ENCODE measurements at regions not wholly inside any gene's neighbourhood (a gene's known extent, or its start where the extent isn't known, plus 50 kb on each side); places are given as distances from the start of the nearest gene placed in this dataset.

DNA sequence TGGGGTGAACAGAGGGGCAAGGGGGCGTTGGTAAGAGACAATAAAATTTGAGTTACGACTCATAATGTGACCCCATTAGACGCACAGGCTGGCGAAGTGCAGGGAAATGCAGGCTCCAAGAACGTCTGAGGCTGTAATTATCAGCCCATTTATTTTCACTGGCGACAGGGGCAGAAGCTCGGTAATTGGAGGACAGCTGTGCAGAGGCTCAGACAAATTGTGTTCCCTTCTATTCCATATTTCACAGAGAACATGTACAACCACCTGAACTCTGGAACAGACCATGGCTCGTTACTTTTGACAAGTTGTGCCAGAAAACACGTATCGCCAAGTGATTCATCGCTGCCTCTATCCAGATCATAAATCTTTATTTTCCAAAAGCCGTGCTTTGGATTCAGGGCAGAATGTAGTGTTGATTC lies 137.3 kb upstream of the FRMD4A start:
- peaks cover 42 to 48% (median 44%) of the 10 kb centered on the region in 3 donors for H3K27me3 Mint-ChIP-seq
- no peak overlapping the region for H3K4me3 Mint-ChIP-seq
- peaks cover 0 to 2% of the 10 kb centered on the region in 2 donors for H3K36me3 Mint-ChIP-seq
- ATAC-seq (ENCODE audit: low read depth in 2 of 2) (no peak), DNase-seq (no peak)
- no peaks in the 10 kb centered on the region for H3K4me1 Mint-ChIP-seq
- H3K9me3 Mint-ChIP-seq, result peaks cover 0 to 17% (median 6%) of the 10 kb centered on the region in 7 donors
- no peak overlapping the region for H3K27ac Mint-ChIP-seq

DNA sequence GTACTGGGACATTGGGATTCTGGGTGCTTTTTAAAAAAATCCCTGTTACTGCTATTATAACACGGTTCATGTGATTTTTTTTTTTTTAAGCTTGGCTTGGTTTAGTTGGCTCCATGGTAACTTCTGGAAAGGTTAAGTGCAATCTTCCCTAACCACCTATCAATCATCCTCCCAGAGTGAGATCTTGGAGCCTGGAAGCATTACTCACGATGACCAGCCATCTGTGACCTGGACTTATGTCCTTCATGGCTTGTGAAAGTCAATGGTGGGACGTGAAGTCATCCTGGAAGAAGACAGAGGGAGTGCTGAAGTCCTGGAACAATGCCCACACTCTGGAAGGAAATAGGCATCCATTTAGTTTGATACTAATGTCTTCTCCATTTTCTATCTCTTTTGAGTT lies 135.5 kb upstream of the FRMD4A start:
- DNase-seq (no peak), ATAC-seq (ENCODE audit: low read depth in 2 of 2) (no peak)
- Mint-ChIP-seq H3K4me1 (no peaks in the 10 kb centered on the region), H3K4me3 (no peak overlapping the region), H3K36me3 (peaks cover 0 to 8% of the 10 kb centered on the region in 2 donors), H3K27ac (no peak overlapping the region), H3K9me3 (peaks cover 0 to 22% (median 10%) of the 10 kb centered on the region in 7 donors), H3K27me3 (peaks cover 34 to 50% (median 39%) of the 10 kb centered on the region in 3 donors)

DNA sequence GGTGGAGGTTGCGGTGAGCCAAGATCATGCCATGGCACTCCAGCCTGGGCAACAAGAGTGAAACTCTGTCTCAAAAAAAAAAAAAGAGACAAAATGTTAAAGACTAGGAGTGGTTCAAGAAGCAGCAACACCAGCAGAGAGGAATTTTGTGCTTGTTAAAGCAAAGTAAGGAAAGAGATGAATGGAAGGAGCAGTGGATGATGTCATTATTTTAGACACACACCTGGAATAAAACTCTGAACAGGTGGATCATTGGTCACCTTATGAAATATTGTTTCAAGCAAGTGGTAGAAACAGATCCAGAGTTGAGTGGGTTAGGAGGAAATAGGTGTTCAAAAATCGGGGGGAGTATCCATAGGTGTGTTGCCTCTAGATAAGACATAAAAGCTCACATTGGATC lies 129.7 kb upstream of the FRMD4A start:
- Mint-ChIP-seq H3K27me3 (peaks cover 39 to 57% (median 41%) of the 10 kb centered on the region in 3 donors), H3K9me3 (peaks cover 5 to 27% (median 15%) of the 10 kb centered on the region in 7 donors), H3K27ac (no peak overlapping the region), H3K36me3 (peaks cover 18 to 19% of the 10 kb centered on the region in 2 donors), H3K4me1 (no peaks in the 10 kb centered on the region), H3K4me3 (no peak overlapping the region)
- DNase-seq, result no peak
- ATAC-seq (ENCODE audit: low read depth in 2 of 2), result no peak

DNA sequence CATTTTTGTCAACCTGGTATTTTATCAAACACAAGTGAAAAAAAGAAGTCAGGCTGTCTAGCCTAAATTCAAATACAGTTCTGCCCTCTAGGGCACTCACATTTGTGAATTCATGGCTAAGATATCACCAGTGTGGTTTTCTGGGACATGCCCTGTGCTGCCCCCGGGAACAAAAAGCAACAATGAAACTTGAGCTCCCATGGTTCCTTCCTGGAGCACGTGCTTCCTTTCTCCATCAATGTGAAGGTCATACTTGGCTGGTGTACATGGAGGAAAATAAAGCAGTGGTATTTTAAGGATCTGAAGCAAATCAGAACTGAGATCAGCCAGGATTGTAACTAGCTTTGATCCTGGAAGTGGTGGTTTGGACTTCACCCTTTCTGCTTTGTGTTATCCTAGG lies 128.9 kb upstream of the FRMD4A start:
- Mint-ChIP-seq H3K9me3 (peaks cover 5 to 26% (median 14%) of the 10 kb centered on the region in 7 donors), H3K27me3 (peaks cover 39 to 57% (median 41%) of the 10 kb centered on the region in 3 donors), H3K4me3 (no peak overlapping the region), H3K27ac (no peak overlapping the region), H3K4me1 (no peaks in the 10 kb centered on the region), H3K36me3 (peaks cover 18 to 19% of the 10 kb centered on the region in 2 donors)
- DNase-seq, result no peak
- ATAC-seq (ENCODE audit: low read depth in 2 of 2), result no peak

DNA sequence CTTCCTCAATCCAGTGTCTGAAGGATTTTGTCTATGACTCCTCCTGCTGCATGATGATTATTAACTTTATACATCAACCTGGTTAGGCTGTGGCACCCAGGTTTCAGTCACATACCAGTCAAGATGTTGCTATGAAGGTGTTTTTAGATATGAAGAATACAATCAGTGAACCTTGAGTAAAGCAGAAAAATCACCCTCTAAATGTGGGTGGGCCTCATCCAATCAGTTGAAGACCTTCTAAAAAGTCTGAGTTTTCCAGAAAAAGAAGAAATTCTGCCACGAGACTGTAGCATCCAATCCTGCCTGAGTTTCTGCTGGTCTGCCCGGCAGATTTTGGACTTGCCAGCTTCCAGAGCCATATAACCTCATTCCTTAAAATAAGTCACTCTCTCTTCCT lies 126.1 kb upstream of the FRMD4A start:
- Mint-ChIP-seq H3K4me1 (no peaks in the 10 kb centered on the region), H3K27ac (no peak overlapping the region), H3K9me3 (peaks cover 4 to 14% (median 8%) of the 10 kb centered on the region in 7 donors), H3K4me3 (no peak overlapping the region), H3K27me3 (peaks cover 31 to 45% (median 34%) of the 10 kb centered on the region in 3 donors), H3K36me3 (peaks cover 15 to 19% of the 10 kb centered on the region in 2 donors)
- DNase-seq (no peak), ATAC-seq (ENCODE audit: low read depth in 2 of 2) (no peak)

DNA sequence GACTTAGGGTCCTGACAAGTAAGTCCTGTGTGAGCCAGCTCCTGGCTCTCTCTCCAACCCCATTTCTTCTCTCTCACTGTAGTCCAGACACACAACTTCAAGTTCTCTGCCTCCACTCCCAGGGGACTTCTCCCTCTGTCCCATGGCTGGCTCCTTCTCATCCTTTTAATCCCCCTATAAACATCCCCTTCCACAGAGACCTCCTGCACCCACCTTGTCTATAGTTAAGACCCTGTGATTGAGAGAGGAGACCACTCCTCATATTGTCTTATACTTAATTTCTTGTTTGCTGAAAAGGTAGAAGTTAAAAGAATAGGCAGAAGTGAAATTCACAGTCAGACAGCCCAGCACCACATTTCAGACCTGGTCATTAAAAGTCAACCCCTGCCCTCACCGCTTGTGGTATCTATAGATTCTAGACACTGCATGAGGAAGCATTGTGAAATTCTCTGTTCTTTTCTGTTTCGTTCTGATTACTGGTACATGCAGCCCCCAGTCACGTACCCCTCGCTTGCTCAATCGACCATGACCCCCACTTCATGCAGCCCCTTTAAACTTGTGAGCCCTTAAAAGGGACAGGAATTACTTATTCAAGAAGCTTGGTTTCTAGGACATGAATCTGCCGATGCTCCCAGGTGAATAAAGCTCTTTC lies 125.6 kb upstream of the FRMD4A start:
- Mint-ChIP-seq H3K27me3 (peaks cover 29 to 40% (median 33%) of the 10 kb centered on the region in 3 donors), H3K4me3 (no peak overlapping the region), H3K9me3 (peaks cover 4 to 17% (median 8%) of the 10 kb centered on the region in 7 donors), H3K36me3 (peaks cover 17 to 19% of the 10 kb centered on the region in 2 donors), H3K4me1 (no peaks in the 10 kb centered on the region), H3K27ac (peak overlapping the region in 1 of 6 donors; percentile 21)
- DNase-seq, result no peak
- no peak for ATAC-seq (ENCODE audit: low read depth in 2 of 2)

DNA sequence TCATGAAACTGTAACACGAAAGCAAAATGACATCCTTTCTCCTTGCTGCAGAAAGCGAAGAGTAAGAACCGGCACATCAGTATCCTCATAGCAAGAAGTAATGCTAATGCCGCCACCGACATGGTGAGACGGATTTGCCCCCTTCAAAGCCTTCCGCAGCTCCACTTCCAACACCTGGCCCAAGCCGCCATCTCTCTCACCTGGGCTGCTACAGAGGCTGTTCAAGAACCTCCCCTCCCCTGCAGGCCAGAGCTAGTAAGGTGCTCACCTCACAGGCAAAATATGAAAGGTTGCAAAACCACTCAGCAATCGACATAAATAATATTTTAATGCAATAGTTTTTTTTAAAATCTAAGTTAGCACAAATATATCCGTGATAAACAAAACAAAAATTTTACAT lies 123.9 kb upstream of the FRMD4A start:
- Mint-ChIP-seq H3K27me3 (peaks cover 26 to 31% (median 28%) of the 10 kb centered on the region in 3 donors), H3K4me3 (no peak overlapping the region), H3K9me3 (peaks cover 4 to 17% (median 10%) of the 10 kb centered on the region in 7 donors), H3K4me1 (no peaks in the 10 kb centered on the region), H3K36me3 (peaks cover 17 to 19% of the 10 kb centered on the region in 2 donors), H3K27ac (no peak overlapping the region)
- no peak for ATAC-seq (ENCODE audit: low read depth in 2 of 2)
- no peak for DNase-seq

DNA sequence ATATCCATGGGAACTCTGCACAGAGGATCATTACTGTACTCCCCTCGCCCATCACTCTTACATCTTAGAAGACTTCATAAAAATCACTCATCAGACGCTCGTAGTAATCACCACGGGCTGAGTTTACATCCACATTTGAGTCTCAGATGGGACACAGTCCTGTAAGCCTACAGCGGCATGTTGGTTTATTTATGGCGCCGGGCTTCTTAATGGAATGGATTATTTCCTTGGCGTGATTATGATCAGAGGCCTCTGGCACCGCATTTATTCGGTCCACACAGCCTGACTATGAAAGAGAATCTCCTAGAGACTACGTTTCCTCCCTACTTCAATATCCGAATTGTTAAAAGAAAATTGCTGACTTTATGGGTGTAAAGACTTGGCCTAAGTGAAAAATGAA lies 123.5 kb upstream of the FRMD4A start:
- peaks cover 26 to 35% (median 29%) of the 10 kb centered on the region in 3 donors for H3K27me3 Mint-ChIP-seq
- peaks cover 17 to 19% of the 10 kb centered on the region in 2 donors for H3K36me3 Mint-ChIP-seq
- peaks cover 4 to 17% (median 11%) of the 10 kb centered on the region in 7 donors for H3K9me3 Mint-ChIP-seq
- no peak overlapping the region for H3K27ac Mint-ChIP-seq
- ATAC-seq (ENCODE audit: low read depth in 2 of 2) (no peak), DNase-seq (no peak)
- no peak overlapping the region for H3K4me3 Mint-ChIP-seq
- no peaks in the 10 kb centered on the region for H3K4me1 Mint-ChIP-seq

DNA sequence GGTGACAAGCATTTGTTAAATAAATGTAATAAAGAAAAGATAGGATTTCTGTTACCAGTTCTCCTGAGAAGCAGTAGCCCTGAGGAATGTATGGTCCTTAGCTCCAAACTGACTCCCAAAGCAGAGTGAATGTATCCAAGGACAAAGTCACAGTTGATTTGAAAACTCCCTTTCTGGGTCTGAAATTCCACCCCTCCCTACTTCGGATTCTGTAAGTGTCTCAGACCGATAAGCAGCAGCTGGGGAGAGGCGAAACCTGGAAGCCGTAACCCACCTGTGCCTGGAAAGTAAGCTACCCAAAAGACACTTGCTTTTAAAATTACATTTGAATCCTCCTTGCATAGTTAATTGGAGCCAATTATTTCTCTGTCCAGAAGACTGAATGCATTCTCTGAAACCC lies 122.9 kb upstream of the FRMD4A start:
- ATAC-seq (ENCODE audit: low read depth in 2 of 2) (no peak), DNase-seq (no peak)
- peaks cover 22 to 36% (median 28%) of the 10 kb centered on the region in 3 donors for H3K27me3 Mint-ChIP-seq
- H3K4me1 Mint-ChIP-seq, result no peaks in the 10 kb centered on the region
- peaks cover 15 to 16% of the 10 kb centered on the region in 2 donors for H3K36me3 Mint-ChIP-seq
- no peak overlapping the region for H3K27ac Mint-ChIP-seq
- H3K9me3 Mint-ChIP-seq, result peaks cover 4 to 17% (median 10%) of the 10 kb centered on the region in 7 donors
- H3K4me3 Mint-ChIP-seq, result no peak overlapping the region

DNA sequence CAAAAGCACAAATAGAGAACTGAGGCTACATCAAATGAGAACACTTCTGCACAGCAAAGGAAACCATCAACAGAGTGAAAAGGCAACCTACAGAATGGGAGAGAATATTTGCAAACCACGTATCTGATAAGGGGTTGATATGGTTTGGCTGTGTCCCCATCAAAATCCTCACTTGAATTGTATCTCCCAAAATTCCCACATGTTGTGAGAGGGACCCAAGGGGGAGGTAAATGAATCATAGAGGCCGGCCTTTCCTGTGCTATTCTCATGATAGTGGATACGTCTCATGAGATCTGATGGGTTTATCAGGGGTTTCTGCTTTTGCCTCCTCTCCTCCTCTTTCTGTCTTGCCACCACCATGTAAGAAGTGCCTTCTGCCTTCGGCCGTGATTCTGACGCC lies 120.6 kb upstream of the FRMD4A start:
- Mint-ChIP-seq H3K4me3 (peak overlapping the region in 1 of 8 donors; percentile 25), H3K36me3 (peaks cover 0 to 7% of the 10 kb centered on the region in 2 donors), H3K9me3 (peaks cover 0 to 10% (median 3%) of the 10 kb centered on the region in 7 donors), H3K4me1 (no peaks in the 10 kb centered on the region), H3K27me3 (peaks cover 5 to 21% (median 12%) of the 10 kb centered on the region in 3 donors), H3K27ac (no peak overlapping the region)
- DNase-seq (no peak), ATAC-seq (ENCODE audit: low read depth in 2 of 2) (no peak)

DNA sequence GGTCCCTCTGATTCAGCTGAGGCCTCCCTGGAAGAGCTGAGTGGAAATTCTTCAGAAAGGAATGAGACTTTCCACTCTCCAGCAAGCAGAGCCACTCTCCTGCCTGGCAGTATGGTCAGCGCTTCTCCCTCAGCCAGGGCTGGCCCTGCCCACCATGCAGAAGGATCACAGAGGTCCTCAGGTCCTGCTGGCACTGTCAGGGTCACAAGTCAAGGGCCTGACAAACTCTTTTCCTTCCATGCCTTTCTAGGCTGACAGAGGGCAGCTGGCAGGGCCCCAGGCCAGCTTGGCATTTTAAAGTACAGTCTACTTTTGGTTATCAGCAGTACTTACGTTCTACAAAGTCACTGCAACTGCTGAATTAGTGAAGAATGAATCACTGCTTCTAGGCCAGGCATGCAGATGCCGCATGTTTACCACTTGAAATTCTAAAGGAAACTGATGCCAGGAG lies 119.3 kb upstream of the FRMD4A start:
- H3K36me3 Mint-ChIP-seq, result peaks cover 0 to 7% of the 10 kb centered on the region in 2 donors
- H3K27me3 Mint-ChIP-seq, result peaks cover 7 to 28% (median 18%) of the 10 kb centered on the region in 3 donors
- H3K27ac Mint-ChIP-seq, result no peak overlapping the region
- H3K4me3 Mint-ChIP-seq, result no peak overlapping the region
- no peaks in the 10 kb centered on the region for H3K4me1 Mint-ChIP-seq
- ATAC-seq (ENCODE audit: low read depth in 2 of 2), result no peak
- DNase-seq, result no peak
- H3K9me3 Mint-ChIP-seq, result peaks cover 0 to 10% (median 6%) of the 10 kb centered on the region in 7 donors

DNA sequence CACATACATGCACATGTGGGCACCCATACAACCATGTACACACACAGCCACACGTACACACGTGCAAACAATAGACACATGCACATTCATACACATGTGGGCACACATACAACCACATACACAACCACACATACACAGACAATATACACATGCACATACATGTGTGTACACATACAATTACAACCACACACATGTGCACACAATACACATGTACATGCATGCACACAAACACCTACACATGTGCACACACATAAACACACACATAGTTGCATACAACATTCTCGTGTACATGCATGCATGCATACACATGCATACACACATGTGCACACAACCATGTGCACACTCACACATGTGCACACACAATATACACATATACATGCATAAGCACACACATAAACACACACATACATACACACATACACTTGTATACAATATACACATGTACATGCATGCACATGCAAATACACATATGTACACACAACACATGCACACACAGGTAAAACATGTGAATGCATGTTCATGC lies 118.6 kb upstream of the FRMD4A start:
- ATAC-seq (ENCODE audit: low read depth in 2 of 2), result no peak
- Mint-ChIP-seq H3K27ac (no peak overlapping the region), H3K27me3 (peaks cover 8 to 33% (median 18%) of the 10 kb centered on the region in 3 donors), H3K4me1 (no peaks in the 10 kb centered on the region), H3K36me3 (peaks cover 0 to 7% of the 10 kb centered on the region in 2 donors), H3K4me3 (no peak overlapping the region), H3K9me3 (peaks cover 0 to 10% (median 6%) of the 10 kb centered on the region in 7 donors)
- no peak for DNase-seq

DNA sequence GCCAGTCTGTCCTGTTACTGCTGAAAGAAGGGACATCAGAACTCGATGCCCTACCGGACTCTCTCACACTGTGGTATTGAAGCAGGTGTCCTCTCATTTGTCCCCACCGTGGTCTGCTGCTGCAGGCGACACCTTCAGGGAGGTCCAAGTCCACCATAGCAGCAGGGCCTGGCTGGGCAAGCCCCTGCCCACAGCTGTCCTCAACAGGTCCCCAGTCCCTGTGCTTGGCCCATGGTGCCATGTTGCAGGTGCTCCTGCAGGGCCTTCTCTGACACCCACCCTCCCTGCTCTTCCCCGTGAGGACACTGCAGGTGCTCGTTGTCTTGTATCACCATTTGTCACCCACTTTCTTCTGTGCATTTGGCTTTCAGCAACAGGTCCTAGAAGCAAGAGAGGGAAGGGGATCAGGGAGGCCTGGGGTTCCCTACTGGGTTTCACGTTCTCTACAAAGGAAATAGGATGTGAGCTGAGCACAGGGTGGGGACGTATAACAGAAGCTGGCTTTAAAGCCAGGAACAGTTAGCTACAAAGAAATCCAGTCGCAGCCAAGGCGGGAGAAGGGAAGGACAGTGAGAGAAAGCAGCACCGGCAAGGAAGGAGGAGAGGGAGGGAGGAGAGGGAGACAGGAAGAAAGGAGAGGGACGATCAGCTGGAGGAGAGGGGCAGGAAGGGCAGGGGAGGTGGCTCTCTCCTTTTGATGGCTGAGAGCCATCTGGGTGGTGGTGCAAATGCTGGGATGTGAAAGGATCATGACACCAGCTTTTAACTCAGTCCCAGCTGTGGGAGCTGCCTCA lies 117.7 kb upstream of the FRMD4A start:
- no peak overlapping the region for H3K4me3 Mint-ChIP-seq
- H3K27ac Mint-ChIP-seq, result no peak overlapping the region
- peaks cover 0 to 10% (median 6%) of the 10 kb centered on the region in 7 donors for H3K9me3 Mint-ChIP-seq
- H3K36me3 Mint-ChIP-seq, result peaks cover 0 to 7% of the 10 kb centered on the region in 2 donors
- ATAC-seq (ENCODE audit: low read depth in 2 of 2), result no peak
- H3K4me1 Mint-ChIP-seq, result no peaks in the 10 kb centered on the region
- H3K27me3 Mint-ChIP-seq, result peaks cover 8 to 33% (median 18%) of the 10 kb centered on the region in 3 donors
- DNase-seq, result no peak

All from naive B cell (primary cell).